Ovary (tissue), 7 donors: ENCODE measurements at regions not wholly inside any gene's neighbourhood (a gene's known extent, or its start where the extent isn't known, plus 50 kb on each side); places are given as distances from the start of the nearest gene placed in this dataset.

Experiments used
- DNase-seq, 5 donors: peaks; one replicate each; pipeline ENCODE4 v3.0.0-alpha.2; 2019 to 2020
- H3K27ac ChIP-seq, 2 donors: fragments of 200-600 bp; one replicate each; pipeline versions ENCODE4 v1.5.1 to v1.8.0; 2019 to 2022
- H3K27me3 ChIP-seq: fragments of 200-600 bp; one replicate; pipeline ENCODE4 v1.8.0; 2022
- H3K36me3 ChIP-seq: fragments of 200-600 bp; sonication (generic); one replicate; pipeline ENCODE4 v1.5.1; 2019
- H3K4me1 ChIP-seq: one replicate; pipeline ENCODE4 v1.8.1; 2013; ENCODE audit warnings: mild to moderate bottlenecking, moderate library complexity; ENCODE audit not compliant: insufficient read depth
- H3K4me3 ChIP-seq: fragments of 200-600 bp; sonication (generic); one replicate; pipeline ENCODE4 v1.5.1; 2017
- H3K9me3 ChIP-seq, 2 donors: fragments of 200-600 bp in 1 of 2; sonication (generic) in 1 of 2; one replicate each; pipeline versions ENCODE4 v1.5.1 to v1.8.1; 2013 to 2019; ENCODE audit warnings: mild to moderate bottlenecking in 1 of 2, moderate library complexity in 1 of 2
- CTCF ChIP-seq, 3 donors: fragments of 450-650 bp in 2 of 3; fragments of 200-600 bp in 1 of 3; IDR thresholded peaks; one replicate each; pipeline versions ENCODE4 v1.5.1 to v1.8.0; 2016 to 2022; ENCODE audit warnings: antibody characterized with exemption in 3 of 3, mild to moderate bottlenecking in 1 of 3
- EP300 ChIP-seq: sonication (generic); formaldehyde crosslinking; IDR thresholded peaks from one replicate; pipeline ENCODE4 v1.6.1; 2017; ENCODE audit warnings: antibody characterized with exemption
- POLR2A ChIP-seq: fragments of 450-650 bp; IDR thresholded peaks from one replicate; pipeline ENCODE4 v1.6.1; 2017; ENCODE audit warnings: antibody characterized with exemption, mild to moderate bottlenecking, moderate library complexity
- WGBS, 3 donors: extraction: QIAGEN DNeasy Blood & Tissue Kit in 1 of 3; methylation state at CpG; one replicate each; pipeline versions ENCODE4 v1.1.5 to v1.1.7; 2013 to 2017; 5-methylcytosine and 5-hydroxymethylcytosine counted together
- intact Hi-C, 4 donors: fragments of 100-400 bp; cut with DNase I; formaldehyde crosslinking; loops; one replicate each; pipeline versions ENCODE4 v1.11.0 to v1.15.1; 2022 to 2023
- donor health status: DM: no; HTN: no; CAD: no; lungs with moderate emphysema.
- donor health status: DM: no; HTN: no; CAD: no.
- donor health status: Bipolar disorder and iron deficiency.
- donor health status: DM: no; HTN: no; CAD: no.
- donor health status: DM: yes; HTN: yes; CAD: no.

GRCh38 chr21:35976481-35976880, 83.8 kb downstream of the SETD4 start:
- H3K36me3 ChIP-seq, result no peaks in the 10 kb centered on the region
- intact Hi-C loops, result no loop called here
- DNase-seq, result no peak
- H3K4me1 ChIP-seq, result no peaks in the 10 kb centered on the region
- H3K9me3 ChIP-seq, result no peaks in the 10 kb centered on the region
- H3K27ac ChIP-seq, result no peak overlapping the region
- no peak overlapping the region for H3K4me3 ChIP-seq
- WGBS, 3 donors, result 80 to 87% (median 85%) methylated on average over 2 of the region's 2 CpGs
- TF ChIP-seq POLR2A, result no peak
- TF ChIP-seq EP300, result no peak
- no peak for TF ChIP-seq CTCF (IDR thresholded peaks at IDR 0.05)
- H3K27me3 ChIP-seq, result no peaks in the 10 kb centered on the region

- no peaks in the 10 kb centered on the region for H3K36me3 ChIP-seq
- H3K27me3 ChIP-seq, result no peaks in the 10 kb centered on the region
- H3K4me3 ChIP-seq, result no peak overlapping the region
- no peak for DNase-seq
- H3K9me3 ChIP-seq, result no peaks in the 10 kb centered on the region
- no peak overlapping the region for H3K27ac ChIP-seq
- 9 to 24% (median 10%) methylated on average over 11 of the region's 11 CpGs for WGBS, 3 donors
- TF ChIP-seq CTCF (IDR thresholded peaks at IDR 0.05) (no peak), POLR2A (no peak), EP300 (no peak)
- H3K4me1 ChIP-seq, result no peaks in the 10 kb centered on the region
- intact Hi-C loops, result no loop called here
These were observed 85.6 kb downstream of the SETD4 start for GRCh38 chr21:35974775-35975174.

DNA sequence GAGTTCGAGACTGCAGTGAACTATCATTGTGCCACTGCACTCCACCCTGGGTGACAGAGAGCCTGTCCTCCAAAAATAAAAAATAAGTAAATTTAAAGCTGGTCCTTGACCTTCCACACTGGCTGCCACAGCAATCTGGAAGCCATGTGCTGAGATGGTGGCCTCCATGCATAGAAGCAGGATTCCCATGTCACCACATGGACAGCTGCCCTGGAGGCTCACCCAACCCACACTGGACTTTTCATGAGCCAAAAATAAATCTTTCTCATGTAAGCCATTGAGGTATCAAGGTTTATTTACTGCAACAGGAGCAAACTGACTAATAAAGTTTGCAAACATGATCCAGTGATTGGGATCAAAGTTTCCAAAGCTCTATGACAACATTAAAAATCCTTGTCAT, 88.5 kb downstream of the SETD4 start:
- Histone ChIP-seq H3K9me3 (no peaks in the 10 kb centered on the region), H3K27me3 (no peaks in the 10 kb centered on the region), H3K27ac (no peak overlapping the region), H3K4me3 (no peak overlapping the region), H3K36me3 (no peaks in the 10 kb centered on the region), H3K4me1 (no peaks in the 10 kb centered on the region)
- TF ChIP-seq EP300 (no peak), CTCF (IDR thresholded peaks at IDR 0.05) (no peak), POLR2A (no peak)
- 96 to 100% (median 100%) methylated on average over 1 of the region's 1 CpG for WGBS, 3 donors
- intact Hi-C loops, result no loop called here
- no peak for DNase-seq

DNA sequence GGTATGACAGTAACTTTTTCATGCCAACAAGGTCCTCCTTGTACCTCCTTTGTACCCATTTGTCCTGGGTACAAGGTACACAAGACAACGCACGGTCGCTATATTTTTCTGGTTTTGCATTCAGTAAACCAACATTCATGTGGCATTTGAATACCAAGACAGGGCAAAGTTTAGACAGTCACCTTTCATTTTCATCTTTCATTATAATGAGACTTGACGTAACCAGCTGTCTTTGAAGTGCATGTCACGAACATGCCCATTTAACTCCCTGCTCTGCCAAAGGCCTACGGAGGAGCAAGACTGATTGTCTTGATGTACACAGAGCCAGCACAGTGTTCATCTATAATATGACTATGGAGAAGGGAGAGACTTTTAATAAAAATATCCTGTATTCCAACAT, 91.0 kb downstream of the SETD4 start:
- TF ChIP-seq POLR2A, result no peak
- H3K4me3 ChIP-seq, result no peak overlapping the region
- 47 to 91% (median 74%) methylated on average over 6 of the region's 6 CpGs for WGBS, 3 donors
- H3K9me3 ChIP-seq, result no peaks in the 10 kb centered on the region
- DNase-seq, result no peak
- no peaks in the 10 kb centered on the region for H3K36me3 ChIP-seq
- intact Hi-C loops, result no loop called here
- no peaks in the 10 kb centered on the region for H3K27me3 ChIP-seq
- no peak overlapping the region for H3K27ac ChIP-seq
- H3K4me1 ChIP-seq, result no peaks in the 10 kb centered on the region

GRCh38 chr21:35968564-35968963, 91.8 kb downstream of the SETD4 start:
- DNase-seq, result no peak
- H3K4me3 ChIP-seq, result no peak overlapping the region
- H3K27me3 ChIP-seq, result no peaks in the 10 kb centered on the region
- 73 to 84% (median 78%) methylated on average over 3 of the region's 3 CpGs for WGBS, 3 donors
- H3K4me1 ChIP-seq, result no peaks in the 10 kb centered on the region
- no peaks in the 10 kb centered on the region for H3K9me3 ChIP-seq
- intact Hi-C loops, result no loop called here
- no peak overlapping the region for H3K27ac ChIP-seq
- H3K36me3 ChIP-seq, result no peaks in the 10 kb centered on the region
- TF ChIP-seq CTCF (IDR thresholded peaks at IDR 0.05), result no peak
- no peak for TF ChIP-seq EP300
- TF ChIP-seq POLR2A, result no peak
